DND-41 (cell line): ENCODE measurements at regions not wholly inside any gene's neighbourhood (a gene's known extent, or its start where the extent isn't known, plus 50 kb on each side); places are given as distances from the start of the nearest gene placed in this dataset.

Experiments
- ATAC-seq: fragments of 200-7000 bp; cut with Tn5 transposase; 3 replicates; pipeline ENCODE4 v1.9.1; 2021; ENCODE audit warnings: low read depth; ENCODE audit not compliant: insufficient read depth
- DNase-seq: peaks from one replicate; pipeline ENCODE4 v3.0.0-alpha.2; 2020
- H2AFZ ChIP-seq: 2 replicates; pipeline ENCODE4 v1.6.0; 2012; ENCODE audit warnings: low read depth, low read length
- H3K27ac ChIP-seq: 2 replicates; pipeline ENCODE4 v1.5.1; 2012; ENCODE audit warnings: low read length, inconsistent platforms
- H3K27me3 ChIP-seq: fragments of 200-600 bp; sonication (generic); 2 replicates; pipeline ENCODE4 v1.6.0; 2012; ENCODE audit warnings: low read length, mild to moderate bottlenecking, inconsistent platforms; ENCODE audit not compliant: insufficient read depth, poor library complexity
- H3K36me3 ChIP-seq: 2 replicates; pipeline ENCODE4 v1.5.1; 2012; ENCODE audit warnings: low read length, inconsistent platforms; ENCODE audit not compliant: insufficient read depth
- H3K4me1 ChIP-seq: 2 replicates; pipeline ENCODE4 v1.5.1; 2012; ENCODE audit warnings: mild to moderate bottlenecking, low read length; ENCODE audit not compliant: insufficient read depth
- H3K4me2 ChIP-seq: 2 replicates; pipeline ENCODE4 v1.6.0; 2012; ENCODE audit warnings: mild to moderate bottlenecking, moderate library complexity, low read length, inconsistent platforms; ENCODE audit not compliant: insufficient read depth
- H3K4me3 ChIP-seq, 2 experiments: fragments of 200-600 bp in 1 of 2; shearing (Covaris generic) in 1 of 2; 2 replicates each; pipeline ENCODE4 v1.5.1; 2012 to 2016; ENCODE audit warnings: inconsistent platforms in 2 of 2, low read length in 2 of 2, mild to moderate bottlenecking in 2 of 2, low read depth in 1 of 2, moderate library complexity in 1 of 2
- H3K79me2 ChIP-seq: 2 replicates; pipeline ENCODE4 v1.6.0; 2012; ENCODE audit warnings: low read length, inconsistent platforms; ENCODE audit not compliant: insufficient read depth
- H3K9ac ChIP-seq: 2 replicates; pipeline ENCODE4 v1.6.0; 2012; ENCODE audit warnings: low read depth, mild to moderate bottlenecking, inconsistent platforms, low read length, moderate library complexity
- H3K9me3 ChIP-seq: 2 replicates; pipeline ENCODE4 v1.5.1; 2012; ENCODE audit warnings: low read length, moderate library complexity, mild to moderate bottlenecking, inconsistent platforms; ENCODE audit not compliant: insufficient read depth, severe bottlenecking
- H4K20me1 ChIP-seq: 2 replicates; pipeline ENCODE4 v1.6.0; 2012; ENCODE audit warnings: low read length; ENCODE audit not compliant: insufficient read depth
- CTCF ChIP-seq: IDR thresholded peaks from 2 replicates; pipeline ENCODE4 v1.5.1; 2012; ENCODE audit warnings: borderline replicate concordance, low read length, moderate library complexity, mild to moderate bottlenecking; ENCODE audit not compliant: poor library complexity, severe bottlenecking; ENCODE audit errors: extremely low read depth
- EZH2 ChIP-seq: IDR thresholded peaks from 3 replicates; pipeline ENCODE4 v1.6.1; 2012; ENCODE audit warnings: borderline replicate concordance, low read depth, mild to moderate bottlenecking, moderate library complexity, low read length, inconsistent platforms; ENCODE audit not compliant: severe bottlenecking

DNA sequence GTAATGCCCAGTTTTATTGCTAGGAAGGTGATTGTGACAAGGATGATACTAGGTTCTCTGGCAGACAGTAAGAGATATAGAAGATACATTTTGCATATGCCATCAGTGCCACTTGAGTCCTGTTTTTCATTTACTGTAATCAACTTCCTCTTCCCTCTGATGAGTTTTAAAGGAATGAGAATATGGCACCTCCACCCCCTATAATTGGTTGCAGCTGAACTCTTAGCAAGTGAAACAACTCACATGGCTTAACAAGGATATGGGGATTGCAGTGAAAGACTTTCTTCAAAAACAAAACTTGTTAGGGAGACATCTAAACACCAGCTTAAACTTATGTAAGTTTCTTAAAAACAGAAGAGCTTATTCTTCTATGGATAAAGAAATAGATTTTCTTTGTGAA is 90.0 kb downstream of the AREG start:
- no peak for ATAC-seq
- Histone ChIP-seq H3K4me1 (no peaks in the 10 kb centered on the region), H3K27ac (no peak overlapping the region), H4K20me1 (no peaks in the 10 kb centered on the region), H3K4me2 (no peak overlapping the region), H2AFZ (no peak overlapping the region), H3K9ac (no peak overlapping the region), H3K27me3 (no peaks in the 10 kb centered on the region), H3K4me3 (no peak overlapping the region), H3K9me3 (no peaks in the 10 kb centered on the region), H3K79me2 (no peaks in the 10 kb centered on the region), H3K36me3 (no peaks in the 10 kb centered on the region)
- TF ChIP-seq CTCF = no peak
- no peak for TF ChIP-seq EZH2
- DNase-seq = no peak

GRCh38 chr4:74535512-74535911 is 90.6 kb downstream of the AREG start:
- Histone ChIP-seq H2AFZ (no peak overlapping the region), H3K9me3 (no peaks in the 10 kb centered on the region)

DNA sequence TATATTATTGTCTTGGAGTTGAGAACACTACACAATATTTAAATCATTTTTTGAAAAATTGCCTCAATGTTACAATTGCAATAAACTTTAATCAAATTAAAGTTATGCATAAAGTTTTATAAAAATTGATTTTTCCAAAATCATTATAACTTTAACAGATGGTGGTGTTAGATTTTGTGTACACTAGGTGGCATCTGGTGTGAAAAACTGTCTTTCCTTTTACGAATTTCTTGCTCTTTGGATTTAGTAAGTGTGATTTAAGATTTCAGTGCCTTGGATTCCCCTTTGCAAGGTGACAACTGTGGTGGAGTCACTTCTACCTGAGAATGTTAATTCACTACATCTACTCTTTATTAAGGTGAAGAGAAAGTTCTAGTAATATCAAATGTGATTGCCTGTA is 91.6 kb downstream of the AREG start:
- Histone ChIP-seq H2AFZ (no peak overlapping the region), H3K9ac (no peak overlapping the region), H4K20me1 (no peaks in the 10 kb centered on the region), H3K9me3 (no peaks in the 10 kb centered on the region), H3K4me1 (no peaks in the 10 kb centered on the region), H3K79me2 (no peaks in the 10 kb centered on the region), H3K4me3 (no peak overlapping the region), H3K36me3 (no peaks in the 10 kb centered on the region), H3K27ac (no peak overlapping the region), H3K4me2 (no peak overlapping the region), H3K27me3 (no peaks in the 10 kb centered on the region)
- ATAC-seq = no peak
- TF ChIP-seq EZH2 = no peak
- no peak for TF ChIP-seq CTCF
- DNase-seq = no peak

More at GRCh38 chr4:74535512-74535911, 90.6 kb downstream of the AREG start:
- Histone ChIP-seq H3K9ac (no peak overlapping the region), H3K27me3 (no peaks in the 10 kb centered on the region), H3K36me3 (no peaks in the 10 kb centered on the region), H4K20me1 (no peaks in the 10 kb centered on the region), H3K27ac (no peak overlapping the region), H3K4me1 (no peaks in the 10 kb centered on the region), H3K4me3 (no peak overlapping the region), H3K4me2 (no peak overlapping the region), H3K79me2 (no peaks in the 10 kb centered on the region)
- no peak for ATAC-seq
- DNase-seq = no peak
- TF ChIP-seq EZH2 (no peak), CTCF (no peak)

DNA sequence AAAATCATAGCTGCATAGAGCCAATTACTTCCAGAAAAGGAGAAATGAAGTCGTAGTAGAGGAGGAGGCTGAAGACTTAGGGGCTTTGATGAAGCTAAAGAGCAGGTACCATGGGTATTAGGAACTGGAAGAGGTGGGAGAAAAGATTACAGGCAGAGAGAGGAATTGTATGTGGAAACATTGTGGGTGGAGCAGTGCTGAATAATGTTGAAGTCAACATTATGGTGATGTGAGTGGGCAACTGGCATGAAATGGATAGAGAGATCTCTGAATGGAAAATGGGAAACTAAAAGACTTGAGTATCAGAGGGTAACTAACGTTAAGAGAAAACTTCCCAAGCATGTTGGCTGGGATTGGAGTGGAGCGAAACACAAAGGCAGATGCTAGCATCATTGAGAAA is 92.5 kb downstream of the AREG start:
- Histone ChIP-seq H3K36me3 (no peaks in the 10 kb centered on the region), H4K20me1 (no peaks in the 10 kb centered on the region), H3K27ac (no peak overlapping the region), H3K4me2 (no peak overlapping the region), H2AFZ (no peak overlapping the region), H3K79me2 (no peaks in the 10 kb centered on the region), H3K4me3 (no peak overlapping the region), H3K4me1 (no peaks in the 10 kb centered on the region), H3K27me3 (no peaks in the 10 kb centered on the region), H3K9ac (no peak overlapping the region), H3K9me3 (no peaks in the 10 kb centered on the region)
- DNase-seq (no peak), ATAC-seq (no peak)
- TF ChIP-seq CTCF (no peak), EZH2 (no peak)
